NCI-H1092 (cell line): ENCODE measurements at regions not wholly inside any gene's neighbourhood (a gene's known extent, or its start where the extent isn't known, plus 50 kb on each side); places are given as distances from the start of the nearest gene placed in this dataset.
A peak's percentile ranks its signal among the peaks of the same experiment; 100 is the strongest.
"Not testable (repeated sequence)": the region's sequence is repeated elsewhere in the genome, so short reads cannot be mapped to it uniquely, and the experiment has no call there.

Experiments used
- DNase-seq: peaks from one replicate; lab custom pipeline; 2025; lab: John Stamatoyannopoulos, UW

DNA sequence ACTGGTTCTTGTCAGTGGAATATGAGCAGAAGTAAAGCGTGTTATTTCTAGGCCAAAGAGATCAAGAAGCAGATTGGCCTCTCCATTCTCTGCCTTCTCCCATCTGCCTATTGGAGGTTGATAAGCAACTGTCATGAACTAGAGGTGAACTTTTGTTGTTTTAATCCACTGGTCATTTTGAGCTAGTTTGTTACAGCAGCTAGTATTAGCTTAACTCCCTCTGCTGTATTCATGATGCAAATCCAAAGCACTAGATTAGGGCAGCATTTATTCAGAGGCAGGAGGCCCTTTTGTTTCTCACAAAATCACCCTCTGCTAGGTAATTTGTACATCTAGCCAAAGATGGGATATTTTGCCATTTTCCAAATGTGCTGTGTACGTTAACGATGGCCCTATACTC lies 97.3 kb upstream of the DPT start:
- no peak for DNase-seq

DNA sequence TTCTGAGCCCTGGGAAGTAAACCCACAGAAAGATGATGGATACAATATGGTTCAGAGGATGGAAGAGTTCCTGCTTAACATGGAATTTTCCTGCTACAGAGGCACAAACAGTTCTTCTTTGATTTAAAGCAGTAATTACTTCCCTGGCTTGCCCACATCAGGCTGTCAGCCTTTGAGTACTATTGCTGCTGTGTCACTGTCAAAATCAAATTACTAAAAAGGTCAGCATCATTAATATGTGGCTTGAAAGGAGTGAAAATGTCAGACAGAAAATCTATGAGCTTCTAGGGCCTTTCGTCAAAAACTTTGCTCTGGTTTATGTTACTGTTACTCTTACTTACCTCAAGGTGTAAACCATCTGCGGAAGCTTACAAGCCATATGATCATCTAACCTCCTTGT lies 98.6 kb upstream of the DPT start:
- DNase-seq: no peak

DNA sequence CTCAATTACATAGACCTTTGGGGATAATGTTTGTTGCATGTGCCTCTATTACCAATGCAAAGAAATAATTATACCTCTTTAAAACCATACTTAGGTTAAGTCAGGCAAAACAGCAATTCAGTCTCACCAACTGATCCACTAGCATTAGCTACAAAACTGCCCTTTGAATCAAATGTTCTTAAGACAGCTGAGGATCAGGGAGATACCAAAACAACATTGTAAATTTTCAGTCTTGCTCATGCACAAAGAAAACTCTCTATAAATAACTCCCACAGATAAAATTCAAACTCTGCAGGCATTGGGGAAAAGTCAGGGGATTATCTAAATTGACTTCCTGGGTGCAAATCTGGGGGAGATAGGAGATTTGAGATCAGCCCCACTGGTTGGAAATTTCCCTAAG lies 100.9 kb upstream of the DPT start:
- DNase-seq: no peak

DNA sequence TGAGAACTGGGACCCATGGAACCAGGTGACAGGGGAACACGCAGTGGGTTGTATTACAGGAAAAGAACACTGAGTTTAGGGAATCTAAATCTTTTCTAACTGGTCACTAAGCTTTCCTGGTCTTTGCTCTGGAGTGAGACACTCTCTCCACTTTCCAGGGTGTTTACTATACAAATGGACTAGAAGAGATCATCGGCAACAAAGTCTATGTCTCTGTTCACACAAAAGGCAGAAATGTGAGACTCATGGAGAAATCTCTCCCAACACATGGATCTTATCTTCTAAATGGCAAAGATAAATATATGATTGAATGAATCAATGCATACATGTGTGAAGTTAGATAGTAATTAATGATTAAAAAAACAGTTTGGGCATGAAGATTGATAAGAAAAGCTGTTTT lies 101.6 kb upstream of the DPT start:
- DNase-seq: no peak

DNA sequence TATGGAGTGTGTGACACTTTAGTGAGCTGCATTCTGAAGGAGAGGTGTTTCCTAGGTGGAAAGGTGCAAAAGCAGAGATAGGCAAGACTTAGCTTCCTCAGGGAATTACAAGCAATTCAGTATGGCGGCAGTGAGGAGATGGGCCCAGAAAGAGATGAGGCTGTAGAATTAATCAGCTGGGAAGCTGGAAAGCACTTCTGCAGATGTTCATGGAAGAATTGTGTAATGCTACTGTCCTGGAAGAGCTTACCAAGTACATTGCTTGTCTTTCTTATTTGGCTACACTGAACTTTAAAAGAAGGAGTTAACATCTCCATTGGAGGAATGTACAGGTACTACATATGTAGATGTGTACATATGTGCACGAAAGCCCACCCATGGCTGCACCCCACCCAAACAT lies 103.7 kb upstream of the DPT start:
- no peak for DNase-seq

DNA sequence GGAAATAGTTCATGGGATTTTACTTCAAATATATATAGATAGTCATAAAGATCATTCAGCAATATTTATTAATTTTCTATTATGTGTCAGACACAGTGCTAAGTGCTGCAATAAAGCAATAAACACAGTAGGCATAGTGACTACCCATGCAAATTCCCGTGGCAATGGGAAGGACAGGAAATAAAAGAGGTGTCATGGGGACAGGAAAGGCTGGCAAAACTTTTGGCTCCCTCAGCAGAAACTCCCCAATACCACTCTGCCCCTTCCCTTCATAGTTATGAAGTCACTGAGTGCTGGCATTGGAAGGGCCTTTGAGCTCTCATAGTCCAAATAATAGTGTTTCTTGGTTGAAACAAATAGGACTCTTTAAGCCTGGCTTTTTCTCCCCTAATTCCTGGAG lies 104.4 kb upstream of the DPT start:
- no peak for DNase-seq

DNA sequence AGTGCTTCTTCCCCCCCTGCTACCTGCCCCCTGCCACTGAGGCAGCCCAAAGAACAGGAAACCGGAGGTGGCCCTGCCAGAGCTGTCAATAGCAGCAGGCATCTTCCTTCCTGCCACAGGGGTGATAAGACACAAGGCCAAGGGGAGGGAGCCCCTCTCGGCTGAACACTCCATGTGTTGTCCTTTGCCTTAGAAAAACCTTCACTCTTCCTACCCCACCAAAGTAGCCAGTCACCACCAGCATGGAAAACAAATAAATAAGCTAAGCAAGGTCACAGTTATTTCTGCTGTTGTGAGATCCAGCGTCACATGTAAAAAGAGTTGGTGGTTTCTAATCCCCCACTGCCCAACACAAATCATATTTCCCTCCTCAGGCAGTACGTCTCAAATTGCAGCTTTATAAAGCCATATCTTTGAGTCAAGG lies 104.8 kb upstream of the DPT start:
- no peak for DNase-seq

DNA sequence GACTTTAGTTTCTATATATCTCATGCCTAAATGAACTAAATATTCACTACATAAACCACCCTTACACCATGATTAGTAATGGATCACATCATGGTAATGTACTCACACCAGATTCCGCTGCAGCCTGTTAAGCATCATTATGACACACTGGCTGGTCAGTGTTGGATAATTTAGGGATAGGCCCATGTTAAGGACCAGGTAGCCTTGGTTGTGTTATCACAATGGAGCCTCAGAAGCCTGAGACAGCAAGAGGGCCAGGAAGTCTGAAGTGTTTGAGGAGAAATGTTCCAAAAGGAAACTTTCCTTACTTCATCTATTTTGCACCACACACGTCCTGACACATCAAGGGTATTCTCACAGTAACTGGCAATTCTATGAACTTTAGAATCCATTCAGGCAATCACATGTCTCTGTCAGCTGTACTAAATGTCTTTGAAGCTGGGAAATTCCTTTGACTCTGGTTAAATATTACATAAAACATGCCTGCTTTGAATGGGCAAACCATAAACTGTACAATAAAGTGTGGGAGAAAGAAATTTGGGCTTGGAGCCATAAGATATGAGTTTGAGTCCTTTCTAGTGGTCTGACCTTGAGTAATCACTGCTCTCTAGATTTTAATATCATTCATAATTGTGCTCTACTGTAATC lies 105.3 kb upstream of the DPT start:
- DNase-seq: no peak

DNA sequence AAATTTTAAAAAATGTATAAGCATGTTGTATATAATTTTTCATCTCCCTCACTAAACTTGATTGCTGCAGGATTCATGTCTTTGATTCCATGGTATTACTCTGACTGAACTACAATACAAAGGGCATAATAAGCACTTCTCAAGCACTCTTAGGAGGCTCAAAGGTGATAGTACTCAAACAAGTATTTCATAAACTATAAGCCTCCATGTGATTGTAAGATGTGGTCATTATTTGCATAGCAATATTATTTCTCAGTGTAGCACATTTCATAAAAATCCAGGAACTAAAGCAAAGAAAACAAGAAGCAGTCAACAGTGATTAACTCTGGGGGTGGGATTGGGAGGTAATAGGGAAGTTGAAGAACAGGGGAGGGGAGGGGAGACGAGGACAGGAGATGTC lies 106.2 kb upstream of the DPT start:
- no peak for DNase-seq

DNA sequence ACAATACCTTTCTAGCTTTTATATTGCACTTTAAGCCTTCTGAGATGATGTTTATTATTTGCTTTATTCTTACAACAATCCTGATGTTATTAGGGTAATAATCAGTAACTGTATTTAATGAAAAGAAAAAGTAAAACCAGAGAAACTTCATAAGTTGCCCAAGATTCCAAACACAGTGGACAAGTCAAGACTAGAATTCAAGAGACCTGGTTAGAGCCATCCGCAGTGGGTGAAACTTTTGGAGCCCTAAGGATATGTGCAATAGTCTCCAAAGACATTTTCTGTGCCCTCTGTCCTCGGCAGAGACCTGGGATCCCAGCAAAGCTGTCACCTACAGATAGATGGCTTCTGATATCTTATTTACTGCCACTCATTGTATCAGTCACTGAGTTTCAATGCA lies 106.8 kb upstream of the DPT start:
- no peak for DNase-seq

DNA sequence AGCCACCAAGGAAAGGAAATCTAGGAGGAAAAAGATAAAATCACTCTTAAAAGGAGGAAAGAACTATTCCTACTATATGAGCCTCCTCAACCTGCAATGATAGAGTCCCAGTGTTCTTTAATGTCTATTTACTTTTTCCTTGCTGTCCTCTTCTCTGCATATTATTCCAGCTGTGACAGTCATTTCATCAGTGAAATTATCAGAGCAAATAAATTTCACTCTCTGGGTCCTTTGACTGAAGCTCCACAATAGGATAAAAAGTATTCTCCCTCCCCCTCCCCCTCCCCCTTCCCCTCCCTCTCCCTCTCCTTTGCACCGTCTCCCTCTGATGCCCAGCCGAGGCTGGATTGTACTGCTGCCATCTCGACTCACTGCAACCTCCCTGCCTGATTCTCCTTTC lies 107.5 kb upstream of the DPT start:
- DNase-seq: no peak

DNA sequence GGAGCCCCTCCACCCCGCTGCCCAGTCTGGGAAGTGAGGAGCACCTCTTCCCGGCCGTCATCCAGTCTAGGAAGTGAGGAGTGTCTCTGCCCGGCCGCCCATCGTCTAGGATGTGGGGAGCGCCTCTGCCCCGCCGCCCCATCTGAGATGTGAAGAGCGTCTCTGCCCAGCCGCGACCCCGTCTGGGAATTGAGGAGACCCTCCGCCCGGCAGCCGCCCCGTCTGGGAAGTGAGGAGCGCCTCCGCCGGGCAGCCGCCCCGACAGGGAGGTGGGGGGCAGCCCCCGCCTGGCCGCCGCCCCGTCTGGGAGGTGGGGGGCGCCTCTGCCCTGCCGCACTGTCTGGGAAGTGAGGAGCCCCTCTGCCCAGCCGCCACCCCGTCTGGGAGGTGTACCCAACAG lies 108.2 kb upstream of the DPT start:
- DNase-seq: not testable (repeated sequence)

DNA sequence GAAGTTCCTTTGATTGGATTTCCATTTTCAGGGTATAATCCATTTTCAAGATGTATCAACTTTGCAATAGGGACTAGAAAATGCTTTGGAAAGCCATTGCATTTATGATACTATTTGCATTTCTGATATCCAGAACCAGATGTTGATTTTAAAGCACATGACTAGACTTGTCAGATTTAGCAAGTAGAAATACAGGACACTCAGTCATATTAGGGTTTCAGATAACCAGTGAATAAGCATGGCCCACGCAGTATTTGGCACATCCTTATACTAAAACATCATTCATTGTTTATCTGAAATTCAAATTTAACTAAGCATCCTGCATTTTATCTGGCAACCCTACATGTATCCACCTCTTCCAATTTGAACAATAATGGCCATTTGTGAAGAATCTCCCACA lies 113.3 kb upstream of the DPT start:
- DNase-seq: no peak

DNA sequence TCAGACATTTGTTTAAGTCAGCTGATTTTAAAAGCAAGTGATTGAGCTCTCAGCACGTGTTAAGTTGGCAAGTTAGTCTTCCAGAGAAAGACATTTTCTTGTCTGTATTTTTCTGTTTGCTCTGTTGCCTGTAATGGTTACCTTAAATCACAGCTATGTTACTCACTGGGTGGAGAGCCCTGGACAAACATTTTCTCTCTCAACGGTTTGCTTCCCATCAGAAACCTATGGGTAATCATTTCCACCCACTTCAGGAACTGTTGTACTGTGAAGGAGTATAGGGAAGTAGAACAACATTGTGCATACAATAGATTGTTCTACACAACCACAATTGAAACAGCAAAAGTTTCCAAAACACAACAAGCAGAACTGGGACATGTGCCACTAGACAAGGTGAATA lies 113.9 kb upstream of the DPT start:
- peak; percentile 37 for DNase-seq

DNA sequence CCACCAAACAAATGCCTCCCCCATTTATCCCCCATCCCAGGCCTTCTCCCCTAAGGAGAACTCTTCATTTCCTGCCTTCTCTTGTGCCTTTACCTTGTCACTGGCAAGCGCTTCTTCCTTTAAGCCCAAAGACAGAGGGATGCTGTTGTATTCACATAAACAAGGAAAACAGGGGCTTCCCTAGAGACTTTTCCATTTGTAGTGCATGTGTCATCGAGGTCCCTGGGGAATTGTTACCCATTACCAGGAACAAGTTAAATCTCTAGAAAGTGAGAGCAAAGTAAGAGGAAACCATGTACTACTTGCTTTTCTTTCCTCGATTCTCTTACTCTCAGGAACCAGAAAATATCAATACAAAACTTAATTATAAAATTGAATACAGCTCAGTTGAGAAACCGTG lies 114.4 kb upstream of the DPT start:
- no peak for DNase-seq

DNA sequence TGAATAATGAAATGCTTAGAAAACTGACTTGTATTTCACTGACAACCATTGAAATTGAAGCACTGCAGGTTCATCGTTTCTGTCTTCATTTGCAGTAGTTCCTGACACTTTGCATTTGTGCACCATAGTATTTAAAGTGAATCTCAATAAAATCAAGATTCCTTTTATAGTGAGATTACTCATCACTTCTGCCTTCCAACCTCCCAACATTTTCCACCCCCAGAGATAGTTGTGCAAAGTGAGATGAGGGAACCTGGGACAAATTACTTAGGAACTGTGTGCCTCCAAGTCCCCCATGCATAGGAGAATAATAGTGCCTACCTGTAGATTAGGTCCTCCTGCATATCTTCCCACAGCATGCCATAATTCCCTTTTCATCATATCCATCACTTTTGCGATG lies 114.9 kb upstream of the DPT start:
- no peak for DNase-seq

DNA sequence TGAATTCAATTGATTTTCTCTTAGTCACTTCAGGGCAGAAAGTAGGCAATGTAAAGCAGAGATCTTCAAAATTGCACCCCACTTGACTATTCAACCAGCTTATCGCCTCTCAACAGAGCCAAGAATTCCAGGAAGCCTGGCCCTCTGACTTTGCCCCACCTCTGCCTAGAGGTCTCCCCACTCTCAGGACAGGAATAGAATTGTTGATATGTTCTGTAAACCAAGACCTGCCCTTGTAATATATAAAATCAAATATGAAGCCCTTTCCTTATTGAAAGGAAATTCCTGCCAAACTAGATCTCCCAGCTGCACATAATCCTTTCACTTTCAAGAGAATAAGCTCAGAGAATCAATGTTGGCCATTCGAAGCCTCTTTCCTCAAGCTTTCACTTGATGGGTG lies 116.1 kb upstream of the DPT start:
- DNase-seq: no peak

DNA sequence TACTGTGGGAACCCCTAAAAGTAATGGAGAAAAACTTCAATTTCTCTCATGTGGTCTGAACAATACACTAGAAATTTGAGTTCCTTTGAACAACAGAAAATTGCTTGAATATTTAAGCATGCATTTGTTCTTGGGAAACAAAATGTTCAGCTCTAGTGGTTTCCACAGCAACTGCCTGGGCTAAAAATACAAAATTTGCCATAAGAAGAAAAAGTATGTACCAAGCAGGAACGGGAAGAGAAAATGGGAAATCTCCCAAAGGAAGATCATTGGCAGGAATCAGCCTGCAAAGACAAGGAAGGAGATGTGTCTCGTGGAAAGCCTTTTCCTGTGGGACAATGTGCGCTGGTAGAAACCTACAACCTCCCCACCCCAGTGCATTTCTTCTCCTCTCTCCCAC lies 119.0 kb upstream of the DPT start:
- no peak for DNase-seq

DNA sequence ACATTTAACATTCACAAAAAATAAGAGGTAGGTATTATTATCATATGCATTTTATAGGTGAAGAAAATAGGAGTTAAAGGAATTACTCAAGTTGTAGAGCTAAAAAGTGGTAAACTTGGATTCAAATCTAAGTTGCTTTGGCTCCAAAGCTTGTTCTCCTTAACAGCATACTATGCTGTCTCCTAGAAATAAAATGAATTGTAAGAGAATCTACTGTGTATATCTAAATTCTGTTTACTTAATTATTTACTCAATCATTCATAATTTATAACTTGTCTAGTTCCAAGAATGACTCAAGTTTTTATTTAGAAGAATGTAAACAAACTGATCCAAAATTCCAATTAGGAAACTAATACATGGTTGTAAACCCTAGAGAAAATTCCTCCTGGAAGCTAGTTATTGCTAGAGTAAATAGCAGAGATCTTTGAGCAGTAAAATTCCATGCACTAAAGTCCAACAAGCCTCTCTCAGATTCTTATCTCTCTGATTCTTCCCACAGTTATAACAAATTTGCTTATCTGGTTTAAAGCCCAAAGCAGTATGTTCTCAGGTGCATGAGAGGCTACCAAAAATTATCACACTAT lies 132.5 kb upstream of the DPT start:
- no peak for DNase-seq

DNA sequence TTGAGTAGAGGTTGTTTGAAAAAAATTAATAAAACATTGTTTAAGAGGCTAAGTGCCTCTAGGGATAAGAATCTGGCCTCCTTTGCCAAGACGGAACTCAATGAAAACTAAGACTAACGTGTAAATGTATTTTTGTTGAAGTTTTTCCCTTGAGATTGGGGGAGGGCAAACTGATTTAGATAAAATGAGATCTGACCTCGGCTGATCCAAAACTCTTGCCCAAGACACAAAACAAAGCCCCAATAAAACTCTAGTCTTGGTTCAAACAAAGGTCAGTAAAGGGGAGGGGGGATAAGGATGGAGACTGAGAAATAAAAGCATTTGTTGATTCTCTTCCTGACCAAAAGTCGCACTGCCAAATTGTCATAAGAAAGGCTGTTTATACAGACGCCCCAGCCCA lies 134.8 kb upstream of the DPT start:
- DNase-seq: no peak

DNA sequence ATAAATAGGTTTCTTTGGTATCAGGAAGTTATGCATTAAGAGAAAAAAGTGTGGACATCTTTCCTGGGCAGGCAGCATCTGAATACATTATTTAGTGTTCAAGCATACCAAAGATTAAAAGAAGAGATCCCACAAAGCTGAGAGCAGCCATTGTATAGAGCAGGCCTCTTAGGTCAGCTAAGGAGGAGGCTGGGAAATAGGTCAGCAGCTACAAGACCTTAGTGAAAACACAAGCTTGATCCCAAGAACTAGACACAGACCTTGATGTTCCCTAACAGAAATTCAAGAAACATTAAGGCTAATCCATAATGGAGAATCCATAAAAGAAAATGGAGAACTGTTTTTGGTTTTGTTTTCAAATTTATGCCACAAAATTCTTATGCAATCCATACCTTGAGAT lies 135.3 kb upstream of the DPT start:
- DNase-seq: no peak

DNA sequence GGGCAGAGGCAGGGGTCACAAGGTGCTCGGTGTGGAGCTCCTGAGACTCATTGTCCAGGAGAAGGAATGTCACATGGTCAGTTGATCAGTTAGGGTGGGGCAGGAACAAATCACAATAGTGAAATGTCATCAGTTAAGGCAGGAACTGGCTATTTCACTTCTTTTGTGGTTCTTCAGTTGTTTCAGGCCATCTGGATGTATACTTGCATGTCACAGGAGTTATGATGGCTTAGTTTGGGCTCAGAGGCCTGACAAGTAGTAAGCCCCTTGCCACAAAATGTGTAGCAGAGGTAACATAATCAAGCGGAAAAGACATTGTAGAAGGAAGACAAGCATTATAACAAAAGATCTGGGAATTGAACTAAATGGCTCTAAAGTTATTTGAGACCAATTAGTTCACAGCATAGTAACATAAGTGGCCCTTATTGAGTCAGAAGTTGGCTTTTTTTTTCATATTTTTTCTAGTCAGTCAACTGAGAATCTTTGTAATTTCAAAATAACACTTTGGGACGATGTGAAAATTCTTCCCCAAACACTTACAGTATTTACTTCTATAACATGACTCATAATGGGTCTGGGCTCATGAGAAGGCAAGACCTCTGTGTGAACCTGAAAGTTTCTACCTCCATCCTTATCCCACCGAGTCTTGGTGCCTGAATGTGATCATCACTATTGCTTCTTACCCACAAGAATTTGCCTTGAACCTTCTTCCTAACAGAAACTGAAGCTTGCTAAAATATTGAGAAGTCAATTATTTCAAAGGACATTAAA lies 137.0 kb upstream of the DPT start:
- DNase-seq: no peak

DNA sequence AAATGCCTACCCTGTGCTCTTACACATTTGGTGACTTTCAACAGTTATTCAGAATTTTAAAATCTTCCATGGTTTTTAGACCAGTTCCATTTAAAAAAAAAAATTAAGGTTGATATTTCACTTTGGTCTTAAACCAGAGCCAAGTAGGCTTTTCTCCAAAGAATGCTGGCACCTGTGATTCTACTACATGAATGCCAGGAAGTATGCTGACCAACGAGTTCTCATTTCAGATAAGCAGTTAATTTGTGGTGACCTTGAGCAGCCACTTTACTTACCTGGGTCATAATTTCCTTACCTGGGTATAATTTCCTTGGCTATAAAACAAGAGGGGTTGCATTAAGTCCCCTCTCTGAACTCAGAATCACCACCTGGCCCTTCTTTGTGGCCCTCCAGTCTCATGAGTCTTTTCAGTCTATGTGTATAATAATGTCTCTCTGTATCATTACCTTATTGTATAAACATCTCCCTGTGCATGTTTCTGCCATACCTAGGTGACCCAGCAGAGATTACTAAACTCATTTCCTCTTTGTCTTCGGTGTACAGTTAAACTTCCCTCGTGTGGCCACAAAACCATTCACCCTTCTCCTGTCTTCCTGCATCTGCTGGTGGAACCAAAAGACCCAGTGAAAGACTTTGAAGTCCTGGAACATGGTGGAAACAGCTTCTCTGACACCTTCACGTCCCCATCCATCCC lies 139.1 kb upstream of the DPT start:
- no peak for DNase-seq
